ENCODE measurements at regions not wholly inside any gene's neighbourhood (a gene's known extent, or its start where the extent isn't known, plus 50 kb on each side); places are given as distances from the start of the nearest gene placed in this dataset.

GRCh38 chr2:10985901-10986535, 74.3 kb downstream of the KCNF1 start:
- DNase-seq, result no peak

- no peak for DNase-seq
Measured at GRCh38 chr2:10987439-10987838, 75.7 kb downstream of the KCNF1 start.

- no peak for DNase-seq
Measured at GRCh38 chr2:10987861-10988260, 76.1 kb downstream of the KCNF1 start.

GRCh38 chr2:10989151-10989550, 77.4 kb downstream of the KCNF1 start:
- no peak for DNase-seq

GRCh38 chr2:10989782-10990181, 78.0 kb downstream of the KCNF1 start:
- DNase-seq, result no peak

GRCh38 chr2:10990561-10991111, 78.9 kb downstream of the KCNF1 start:
- DNase-seq, result no peak

- no peak for DNase-seq
Measured at GRCh38 chr2:10992023-10992791, 80.5 kb downstream of the KCNF1 start.

- no peak for DNase-seq
Measured at GRCh38 chr2:10993001-10993481, 81.3 kb downstream of the KCNF1 start.

GRCh38 chr2:10995366-10995970, 83.7 kb downstream of the KCNF1 start:
- DNase-seq, result no peak

GRCh38 chr2:11004199-11004598, 92.5 kb downstream of the KCNF1 start:
- no peak for DNase-seq

GRCh38 chr2:11005032-11005431, 93.3 kb downstream of the KCNF1 start:
- no peak for DNase-seq

GRCh38 chr2:11006191-11006590, 94.5 kb downstream of the KCNF1 start:
- DNase-seq, result no peak

GRCh38 chr2:11007331-11008264, 95.9 kb downstream of the KCNF1 start:
- DNase-seq, result no peak

GRCh38 chr2:11008773-11009172, 97.0 kb downstream of the KCNF1 start:
- no peak for DNase-seq

- DNase-seq, result no peak
Measured at GRCh38 chr2:11009176-11009575, 97.4 kb downstream of the KCNF1 start.

GRCh38 chr2:11009891-11010290, 98.2 kb downstream of the KCNF1 start:
- DNase-seq, result peak; percentile 42

- peak; percentile 20 for DNase-seq
Measured at GRCh38 chr2:11011359-11011758, 99.6 kb downstream of the KCNF1 start.

- no peak for DNase-seq
Measured at GRCh38 chr2:11012131-11012693, 100.5 kb downstream of the KCNF1 start.

- no peak for DNase-seq
Measured at GRCh38 chr2:11013196-11013595, 101.5 kb downstream of the KCNF1 start.

- no peak for DNase-seq
Measured at GRCh38 chr2:11014026-11014425, 102.3 kb downstream of the KCNF1 start.

GRCh38 chr2:11016735-11017388, 105.1 kb downstream of the KCNF1 start:
- DNase-seq, result no peak

GRCh38 chr2:11017921-11018320, 106.2 kb downstream of the KCNF1 start:
- DNase-seq, result peak; percentile 23

Measured in islet precursor cell (in vitro differentiated cells).